ENCODE measurements at regions not wholly inside any gene's neighbourhood (a gene's known extent, or its start where the extent isn't known, plus 50 kb on each side); places are given as distances from the start of the nearest gene placed in this dataset.

- H3K9me2 ChIP-seq (ENCODE audit: insufficient read depth): no peaks in the 10 kb centered on the region
- no peaks in the 10 kb centered on the region for H3K36me3 ChIP-seq (ENCODE audit: low read depth)
- DNase-seq: no peak
- H4K20me1 ChIP-seq (ENCODE audit: insufficient read depth): no peaks in the 10 kb centered on the region
- no peak overlapping the region for H3K4me2 ChIP-seq (ENCODE audit: unreplicated experiment)
- TF ChIP-seq EZH2 (IDR thresholded peaks at IDR 0.05; ENCODE audit: insufficient read depth, poor library complexity, severe bottlenecking) (no peak), EZH2phosphoT487 (IDR thresholded peaks at IDR 0.05; ENCODE audit: insufficient read depth, low read depth) (no peak)
- no peak overlapping the region for H3K4me3 ChIP-seq
- no peaks in the 10 kb centered on the region for H3K27me3 ChIP-seq (replicated peaks; ENCODE audit: insufficient read depth)
- no peak overlapping the region for H3K9ac ChIP-seq
- no peaks in the 10 kb centered on the region for H3K9me3 ChIP-seq (ENCODE audit: low read depth)
- in situ Hi-C loops (cut with MboI): no loop called here
- no peak overlapping the region for H3K27ac ChIP-seq
- H3K4me1 ChIP-seq (ENCODE audit: insufficient read depth): no peaks in the 10 kb centered on the region
- H3F3A ChIP-seq (ENCODE audit: insufficient read depth): no peaks in the 10 kb centered on the region
- no peak overlapping the region for H2AFZ ChIP-seq
- H3K79me2 ChIP-seq (ENCODE audit: insufficient read depth): no peaks in the 10 kb centered on the region
- WGBS, 2 experiments (ENCODE audit: low coverage in 1 of 2, low lambda C conversion rate in 2 of 2, missing lambda C conversion rate in 2 of 2): 48 to 51% methylated on average over 25 of the region's 25 CpGs
Observed at GRCh38 chr18:78677483-78678317, 301.9 kb upstream of the SALL3 start.

- H3K79me2 ChIP-seq (ENCODE audit: insufficient read depth): no peaks in the 10 kb centered on the region
- no peak overlapping the region for H3K4me3 ChIP-seq
- no peaks in the 10 kb centered on the region for H3K9me2 ChIP-seq (ENCODE audit: insufficient read depth)
- no peak overlapping the region for H3K4me2 ChIP-seq (ENCODE audit: unreplicated experiment)
- in situ Hi-C loops (cut with MboI): no loop called here
- H2AFZ ChIP-seq: no peak overlapping the region
- no peak for TF ChIP-seq EZH2 (IDR thresholded peaks at IDR 0.05; ENCODE audit: insufficient read depth, poor library complexity, severe bottlenecking)
- no peak for TF ChIP-seq EZH2phosphoT487 (IDR thresholded peaks at IDR 0.05; ENCODE audit: insufficient read depth, low read depth)
- no peaks in the 10 kb centered on the region for H3K36me3 ChIP-seq (ENCODE audit: low read depth)
- no peak overlapping the region for H3K9ac ChIP-seq
- no peak for DNase-seq
- H4K20me1 ChIP-seq (ENCODE audit: insufficient read depth): no peaks in the 10 kb centered on the region
- no peak overlapping the region for H3K27ac ChIP-seq
- H3F3A ChIP-seq (ENCODE audit: insufficient read depth): no peaks in the 10 kb centered on the region
- no peaks in the 10 kb centered on the region for H3K4me1 ChIP-seq (ENCODE audit: insufficient read depth)
- H3K9me3 ChIP-seq (ENCODE audit: low read depth): no peaks in the 10 kb centered on the region
- WGBS, 2 experiments (ENCODE audit: low coverage in 1 of 2, low lambda C conversion rate in 2 of 2, missing lambda C conversion rate in 2 of 2): 23 to 26% methylated on average over 8 of the region's 8 CpGs
- H3K27me3 ChIP-seq (replicated peaks; ENCODE audit: insufficient read depth): no peaks in the 10 kb centered on the region
Observed at GRCh38 chr18:78678318-78678695, 301.3 kb upstream of the SALL3 start.

GRCh38 chr18:78679031-78679430 lies 300.6 kb upstream of the SALL3 start:
- H3K36me3 ChIP-seq (ENCODE audit: low read depth): no peaks in the 10 kb centered on the region
- H2AFZ ChIP-seq: no peak overlapping the region
- H3K79me2 ChIP-seq (ENCODE audit: insufficient read depth): no peaks in the 10 kb centered on the region
- 21 to 24% methylated on average over 9 of the region's 9 CpGs for WGBS, 2 experiments (ENCODE audit: low coverage in 1 of 2, low lambda C conversion rate in 2 of 2, missing lambda C conversion rate in 2 of 2)
- H3K27ac ChIP-seq: no peak overlapping the region
- H3K4me3 ChIP-seq: no peak overlapping the region
- no peak for DNase-seq
- no peak overlapping the region for H3K4me2 ChIP-seq (ENCODE audit: unreplicated experiment)
- no peaks in the 10 kb centered on the region for H3K9me3 ChIP-seq (ENCODE audit: low read depth)
- H3K27me3 ChIP-seq (replicated peaks; ENCODE audit: insufficient read depth): no peaks in the 10 kb centered on the region
- in situ Hi-C loops (cut with MboI): no loop called here
- H3K9me2 ChIP-seq (ENCODE audit: insufficient read depth): no peaks in the 10 kb centered on the region
- H3K9ac ChIP-seq: no peak overlapping the region
- no peaks in the 10 kb centered on the region for H3K4me1 ChIP-seq (ENCODE audit: insufficient read depth)
- no peaks in the 10 kb centered on the region for H3F3A ChIP-seq (ENCODE audit: insufficient read depth)
- no peaks in the 10 kb centered on the region for H4K20me1 ChIP-seq (ENCODE audit: insufficient read depth)
- TF ChIP-seq EZH2phosphoT487 (IDR thresholded peaks at IDR 0.05; ENCODE audit: insufficient read depth, low read depth): no peak
- TF ChIP-seq EZH2 (IDR thresholded peaks at IDR 0.05; ENCODE audit: insufficient read depth, poor library complexity, severe bottlenecking): no peak

- TF ChIP-seq EZH2phosphoT487 (IDR thresholded peaks at IDR 0.05; ENCODE audit: insufficient read depth, low read depth): no peak
- no peak for TF ChIP-seq EZH2 (IDR thresholded peaks at IDR 0.05; ENCODE audit: insufficient read depth, poor library complexity, severe bottlenecking)
- Histone ChIP-seq H3K36me3 (ENCODE audit: low read depth) (no peaks in the 10 kb centered on the region), H3K4me3 (no peak overlapping the region), H3K4me1 (ENCODE audit: insufficient read depth) (no peaks in the 10 kb centered on the region), H3F3A (ENCODE audit: insufficient read depth) (no peaks in the 10 kb centered on the region), H3K4me2 (ENCODE audit: unreplicated experiment) (no peak overlapping the region), H4K20me1 (ENCODE audit: insufficient read depth) (no peaks in the 10 kb centered on the region), H3K27me3 (replicated peaks; ENCODE audit: insufficient read depth) (no peaks in the 10 kb centered on the region), H3K9me2 (ENCODE audit: insufficient read depth) (no peaks in the 10 kb centered on the region), H3K9me3 (ENCODE audit: low read depth) (no peaks in the 10 kb centered on the region), H3K79me2 (ENCODE audit: insufficient read depth) (no peaks in the 10 kb centered on the region), H3K9ac (no peak overlapping the region), H2AFZ (no peak overlapping the region), H3K27ac (no peak overlapping the region)
- in situ Hi-C loops (cut with MboI): no loop called here
- no peak for DNase-seq
- WGBS, 2 experiments (ENCODE audit: low coverage in 1 of 2, low lambda C conversion rate in 2 of 2, missing lambda C conversion rate in 2 of 2): 38 to 42% methylated on average over 17 of the region's 17 CpGs
Observed at GRCh38 chr18:78679613-78680260, 299.9 kb upstream of the SALL3 start.
